Midbrain (tissue), 1 donor: ENCODE measurements at regions not wholly inside any gene's neighbourhood (a gene's known extent, or its start where the extent isn't known, plus 50 kb on each side); places are given as distances from the start of the nearest gene placed in this dataset.
"Not testable (repeated sequence)": the region's sequence is repeated elsewhere in the genome, so short reads cannot be mapped to it uniquely, and the experiment has no call there.

Source experiments
- DNase-seq: peaks from one replicate; lab custom pipeline; 2025; lab: John Stamatoyannopoulos, UW

DNA sequence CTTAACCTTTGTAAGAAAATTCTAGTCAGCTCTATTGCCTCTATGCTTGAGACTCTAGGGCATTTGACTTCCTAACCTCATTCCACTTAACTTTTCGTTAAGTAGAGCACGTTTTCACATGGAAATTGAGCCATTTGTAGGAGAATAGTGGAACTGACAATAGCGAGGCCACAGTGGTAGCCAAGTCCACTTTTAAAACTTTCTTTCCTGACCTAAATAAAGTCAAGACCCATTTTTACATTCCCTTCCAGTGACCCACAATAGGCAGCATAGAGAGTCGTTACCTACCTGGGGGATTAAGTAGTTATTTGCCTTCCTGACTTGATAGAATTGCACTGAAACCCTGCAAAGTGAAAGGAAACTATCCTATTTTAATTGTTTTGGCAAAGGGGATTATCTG is 386.0 kb upstream of the NECTIN3 start:
- no peak for DNase-seq

- DNase-seq = no peak
These were observed 384.9 kb upstream of the NECTIN3 start for GRCh38 chr3:110686701-110687100.

DNA sequence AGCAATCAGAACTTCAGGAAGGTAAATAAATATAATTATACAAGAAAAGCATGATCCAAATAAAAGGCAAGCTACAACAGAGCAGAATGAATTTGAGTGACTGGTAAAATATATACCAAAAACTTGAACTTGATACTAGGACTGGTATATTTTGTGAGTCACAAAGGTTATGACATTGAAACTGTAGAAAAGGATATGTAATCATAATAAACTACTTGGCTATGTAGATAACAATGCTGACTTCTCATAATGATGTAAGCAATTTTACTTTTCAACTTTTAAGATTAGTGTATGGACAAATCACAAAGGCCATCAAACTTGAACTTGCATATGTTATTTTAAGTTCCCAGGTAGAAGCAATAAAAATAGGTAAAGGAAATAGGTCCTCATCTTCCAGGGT is 384.5 kb upstream of the NECTIN3 start:
- no peak for DNase-seq

DNA sequence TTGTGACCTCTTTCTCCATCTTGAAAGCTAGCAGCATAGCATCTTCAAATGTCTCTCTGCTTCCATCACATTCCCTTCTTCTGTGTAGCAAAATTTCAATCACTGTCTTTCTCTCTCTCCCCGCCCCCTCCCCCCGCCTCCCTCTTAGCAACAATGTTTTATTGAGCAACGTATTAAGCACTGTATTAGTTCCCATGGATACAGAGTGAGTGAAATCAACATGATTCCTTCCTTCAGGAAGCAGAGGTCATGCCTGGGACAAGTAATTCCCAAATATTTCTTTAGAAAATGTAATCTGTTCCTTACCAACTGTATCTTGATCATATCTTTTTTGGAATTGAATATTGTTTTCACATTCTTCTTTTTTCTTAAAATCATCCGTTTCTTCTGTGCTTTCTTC is 373.7 kb upstream of the NECTIN3 start:
- DNase-seq = no peak

GRCh38 chr3:110704332-110704731 is 367.3 kb upstream of the NECTIN3 start:
- not testable (repeated sequence) for DNase-seq

- DNase-seq = no peak
These were observed 363.5 kb upstream of the NECTIN3 start for GRCh38 chr3:110708156-110708555.

DNA sequence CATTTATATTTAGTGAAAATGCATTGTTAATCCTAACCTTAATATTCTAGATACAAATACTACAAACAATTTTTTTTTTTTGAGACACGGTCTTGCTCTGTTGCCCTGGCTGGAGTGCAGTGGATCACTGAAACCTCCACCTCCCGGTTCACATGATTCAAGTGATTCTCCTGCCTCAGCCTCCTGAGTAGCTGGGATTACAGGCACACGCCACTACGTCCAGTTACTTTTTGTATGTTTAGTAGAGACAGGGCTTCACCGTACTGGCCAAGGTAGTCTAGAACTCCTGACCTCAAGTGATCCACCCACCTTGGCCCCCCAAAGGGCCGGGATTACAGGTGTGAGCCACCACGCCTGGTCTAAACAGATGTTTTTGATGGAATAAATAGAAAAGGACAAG is 361.5 kb upstream of the NECTIN3 start:
- no peak for DNase-seq

DNA sequence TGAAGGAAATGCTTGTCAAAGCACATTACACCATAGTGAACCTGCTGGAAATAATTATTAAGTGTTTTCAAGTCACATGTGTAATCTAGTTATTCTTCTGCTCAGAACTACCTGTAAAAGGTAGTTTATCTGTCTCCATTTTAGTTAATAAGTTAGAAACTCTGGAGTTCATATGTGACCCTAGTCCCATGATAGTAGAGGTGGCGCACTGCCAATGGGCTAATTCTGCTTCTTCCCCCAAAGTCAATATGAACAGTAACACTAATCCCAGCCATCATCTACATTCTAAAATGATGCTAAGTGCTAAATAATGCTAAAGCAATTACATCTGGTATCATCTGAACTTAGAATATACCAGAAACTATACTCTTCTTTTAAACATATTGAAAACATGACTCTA is 361.0 kb upstream of the NECTIN3 start:
- no peak for DNase-seq

DNA sequence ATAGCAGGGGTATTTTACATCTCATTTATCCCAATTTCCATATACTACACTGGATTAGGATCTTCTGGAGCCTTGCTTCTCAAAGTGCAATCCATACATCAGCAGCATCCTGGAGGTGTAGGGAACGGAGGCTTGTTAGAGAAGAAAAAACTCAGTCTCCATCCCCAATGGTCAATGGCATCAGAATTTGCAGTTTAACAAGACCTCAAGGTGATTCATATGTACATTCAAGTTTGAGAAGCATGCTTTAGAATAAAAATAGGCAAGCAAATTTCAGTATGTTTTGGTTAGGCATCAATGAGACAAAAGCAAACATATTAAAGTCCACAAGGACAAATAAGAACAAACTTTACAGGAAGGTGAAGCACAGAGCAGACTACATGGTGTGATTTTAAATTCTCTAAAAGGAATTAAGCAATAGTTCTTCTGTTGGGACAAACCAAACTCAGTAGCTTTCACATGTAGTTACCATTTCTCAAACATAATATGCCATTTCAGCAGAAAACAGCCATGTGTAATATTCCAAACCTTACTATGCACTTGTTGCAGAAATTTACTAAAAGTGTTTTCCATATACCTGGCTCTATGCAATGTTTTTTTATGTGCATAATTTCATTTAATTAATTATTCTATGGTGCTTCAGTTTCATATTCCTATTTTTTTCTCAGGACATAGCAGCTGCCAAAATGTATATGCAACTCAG is 360.3 kb upstream of the NECTIN3 start:
- no peak for DNase-seq

GRCh38 chr3:110711851-110712516 is 359.6 kb upstream of the NECTIN3 start:
- DNase-seq = no peak

- no peak for DNase-seq
These were observed 344.6 kb upstream of the NECTIN3 start for GRCh38 chr3:110727056-110727455.

GRCh38 chr3:110731148-110731547 is 340.5 kb upstream of the NECTIN3 start:
- DNase-seq = no peak

GRCh38 chr3:110732420-110732819 is 339.2 kb upstream of the NECTIN3 start:
- no peak for DNase-seq

DNA sequence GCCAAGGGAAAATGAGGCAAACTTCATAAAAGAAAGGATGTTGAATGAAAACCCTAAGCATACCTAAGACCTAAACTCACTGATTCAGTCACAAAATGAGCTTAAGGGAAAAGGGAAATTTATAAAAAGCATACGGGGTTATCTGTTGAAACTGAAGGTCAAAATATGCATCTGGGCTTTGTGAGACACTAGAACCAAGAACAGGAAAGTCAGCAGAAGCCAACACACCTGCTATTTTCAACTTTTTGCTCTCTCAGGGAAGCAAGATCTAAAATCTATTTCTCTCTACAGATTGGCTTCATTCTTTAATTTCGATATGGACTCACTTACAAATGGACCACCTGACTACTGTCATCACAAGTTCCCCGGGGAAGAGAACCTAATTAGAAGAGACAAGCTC is 338.6 kb upstream of the NECTIN3 start:
- DNase-seq = no peak

- no peak for DNase-seq
These were observed 337.1 kb upstream of the NECTIN3 start for GRCh38 chr3:110734524-110734923.

- DNase-seq = no peak
These were observed 335.3 kb upstream of the NECTIN3 start for GRCh38 chr3:110736332-110736731.

DNA sequence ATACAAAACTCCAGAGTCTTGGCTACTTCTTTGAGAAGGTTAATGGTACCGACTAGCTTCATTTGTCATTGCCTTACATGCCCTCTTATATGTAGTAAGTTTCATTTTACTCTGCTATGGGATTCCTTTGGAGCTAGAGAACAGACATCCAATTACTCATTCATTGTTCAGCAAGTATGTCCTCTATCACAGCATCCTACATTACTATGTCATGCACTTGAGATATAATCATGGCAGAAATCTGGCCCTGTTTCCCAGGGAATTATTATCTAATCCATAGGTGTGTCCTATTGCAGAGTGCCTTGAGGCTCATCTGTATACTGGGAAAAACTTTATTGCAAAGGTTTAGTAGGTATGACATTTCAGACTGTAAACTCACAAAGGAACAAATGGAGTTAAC is 333.1 kb upstream of the NECTIN3 start:
- no peak for DNase-seq

GRCh38 chr3:110741891-110742290 is 329.7 kb upstream of the NECTIN3 start:
- no peak for DNase-seq

DNA sequence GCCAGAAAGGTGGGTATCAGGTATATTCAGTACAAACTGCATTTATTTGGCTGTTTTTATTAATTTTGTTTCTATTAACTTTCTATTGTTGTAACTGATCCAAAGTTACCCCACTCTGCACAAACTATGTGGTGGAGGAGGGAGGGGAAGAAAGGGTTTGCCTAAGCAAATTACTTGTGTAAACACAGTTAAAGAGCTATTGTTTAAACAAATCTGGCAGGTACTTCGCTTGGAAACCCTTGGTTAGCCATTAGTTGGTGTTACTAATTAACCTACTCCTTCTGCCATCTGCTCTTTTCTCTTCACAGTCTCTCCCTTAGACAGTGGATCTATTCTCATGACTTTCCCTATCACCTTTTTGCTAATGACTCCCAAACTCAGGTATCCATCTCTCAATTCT is 328.4 kb upstream of the NECTIN3 start:
- DNase-seq = no peak

- DNase-seq = no peak
These were observed 327.6 kb upstream of the NECTIN3 start for GRCh38 chr3:110743984-110744383.

- no peak for DNase-seq
These were observed 326.9 kb upstream of the NECTIN3 start for GRCh38 chr3:110744723-110745122.

GRCh38 chr3:110749006-110749405 is 322.6 kb upstream of the NECTIN3 start:
- DNase-seq = no peak

DNA sequence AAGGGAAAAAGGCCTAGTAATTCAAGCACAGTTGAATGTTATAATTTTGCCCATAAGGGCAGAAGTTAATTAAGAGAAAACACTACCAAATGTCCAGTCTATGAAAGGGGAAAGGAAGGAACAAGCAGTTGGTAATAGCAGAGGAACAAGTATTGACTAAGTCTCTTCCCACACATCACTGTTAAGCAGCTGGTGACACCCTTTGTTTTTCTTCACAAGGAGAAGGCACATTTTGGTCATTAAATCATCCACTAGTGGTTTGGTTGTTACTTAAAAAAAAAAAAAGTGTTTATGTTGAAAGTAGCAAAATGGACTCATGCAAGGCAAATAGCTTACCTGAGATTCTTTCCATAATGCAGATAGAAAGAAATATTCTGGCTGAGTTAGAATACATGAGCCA is 321.4 kb upstream of the NECTIN3 start:
- no peak for DNase-seq

- no peak for DNase-seq
These were observed 319.3 kb upstream of the NECTIN3 start for GRCh38 chr3:110752307-110752706.
